Liver (tissue), 8 donors: ENCODE measurements at regions not wholly inside any gene's neighbourhood (a gene's known extent, or its start where the extent isn't known, plus 50 kb on each side); places are given as distances from the start of the nearest gene placed in this dataset.
A peak's percentile ranks its signal among the peaks of the same experiment; 100 is the strongest.

Experiments
- DNase-seq: peaks from one replicate; pipeline ENCODE4 v3.0.0-alpha.2; 2017; ENCODE audit warnings: low spot score
- H3K27ac ChIP-seq, 2 donors: one replicate each; pipeline ENCODE4 v1.7.0; 2013; ENCODE audit warnings: inconsistent platforms in 2 of 2, low read length in 2 of 2, control low read depth in 1 of 2, low read depth in 1 of 2, mild to moderate bottlenecking in 1 of 2
- H3K27me3 ChIP-seq, 4 donors: one replicate each; pipeline versions ENCODE4 v1.6.1 to v1.7.0; 2013; ENCODE audit warnings: low read length in 3 of 4, inconsistent platforms in 1 of 4, mild to moderate bottlenecking in 1 of 4, moderate library complexity in 1 of 4; ENCODE audit not compliant: control insufficient read depth in 4 of 4, insufficient read depth in 4 of 4
- H3K36me3 ChIP-seq, 4 donors: one replicate each; pipeline versions ENCODE4 v1.6.1 to v1.7.0; 2013; ENCODE audit warnings: low read length in 3 of 4, mild to moderate bottlenecking in 3 of 4, low read depth in 1 of 4, moderate library complexity in 1 of 4; ENCODE audit not compliant: control insufficient read depth in 4 of 4, insufficient read depth in 3 of 4
- H3K4me1 ChIP-seq, 4 donors: one replicate each; pipeline versions ENCODE4 v1.6.1 to v1.7.0; 2013; ENCODE audit warnings: low read length in 3 of 4, mild to moderate bottlenecking in 3 of 4, moderate library complexity in 1 of 4; ENCODE audit not compliant: control insufficient read depth in 4 of 4, insufficient read depth in 4 of 4
- H3K4me3 ChIP-seq, 3 donors: one replicate each; pipeline versions ENCODE4 v1.6.1 to v1.7.0; 2013; ENCODE audit warnings: low read length in 3 of 3, control low read depth in 1 of 3, low read depth in 1 of 3, mild to moderate bottlenecking in 1 of 3
- H3K9ac ChIP-seq, 2 donors: one replicate each; pipeline ENCODE4 v1.7.0; 2013; ENCODE audit warnings: low read length in 2 of 2, mild to moderate bottlenecking in 2 of 2, moderate library complexity in 2 of 2, control low read depth in 1 of 2, low read depth in 1 of 2
- H3K9me3 ChIP-seq, 4 donors: one replicate each; pipeline versions ENCODE4 v1.6.1 to v1.7.0; 2013; ENCODE audit warnings: low read length in 3 of 4; ENCODE audit not compliant: control insufficient read depth in 4 of 4
- ATF3 ChIP-seq: IDR thresholded peaks from 2 replicates; pipeline ENCODE4 v1.6.1; 2016; ENCODE audit warnings: antibody characterized with exemption
- EGR1 ChIP-seq, 2 donors: IDR thresholded peaks; 2 replicates each; pipeline ENCODE4 v1.6.1; 2016 to 2018; ENCODE audit warnings: antibody characterized with exemption in 2 of 2, low read depth in 2 of 2
- FOXA1 ChIP-seq: IDR thresholded peaks from 2 replicates; pipeline ENCODE4 v1.6.1; 2016; ENCODE audit warnings: antibody characterized with exemption
- FOXA2 ChIP-seq: IDR thresholded peaks from 2 replicates; pipeline ENCODE4 v1.6.1; 2016; ENCODE audit warnings: antibody characterized with exemption
- GABPA ChIP-seq, 2 donors: IDR thresholded peaks in 1 of 2; conservative IDR thresholded peaks in 1 of 2; 2 replicates each; pipeline ENCODE4 v1.6.1; 2016; ENCODE audit warnings: antibody characterized with exemption in 2 of 2, mild to moderate bottlenecking in 1 of 2, moderate library complexity in 1 of 2
- HNF4A ChIP-seq, 2 donors: conservative IDR thresholded peaks; 2 replicates each; pipeline ENCODE4 v1.6.1; 2016; ENCODE audit warnings: antibody characterized with exemption in 2 of 2, mild to moderate bottlenecking in 2 of 2
- HNF4G ChIP-seq: IDR thresholded peaks from 2 replicates; pipeline ENCODE4 v1.6.1; 2016; ENCODE audit warnings: antibody characterized with exemption
- JUND ChIP-seq, 2 donors: IDR thresholded peaks; 2 replicates each; pipeline ENCODE4 v1.6.1; 2016; ENCODE audit warnings: antibody characterized with exemption in 2 of 2
- MAX ChIP-seq: IDR thresholded peaks from 2 replicates; pipeline ENCODE4 v1.6.1; 2016; ENCODE audit warnings: antibody characterized with exemption
- NR2F2 ChIP-seq: IDR thresholded peaks from 2 replicates; pipeline ENCODE4 v1.6.1; 2016; ENCODE audit warnings: antibody characterized with exemption
- RAD21 ChIP-seq, 2 donors: IDR thresholded peaks; 2 replicates each; pipeline ENCODE4 v1.6.1; 2016; ENCODE audit warnings: antibody characterized with exemption in 2 of 2, mild to moderate bottlenecking in 2 of 2
- RXRA ChIP-seq, 2 donors: IDR thresholded peaks; 2 replicates each; pipeline ENCODE4 v1.6.1; 2017 to 2018; ENCODE audit warnings: antibody characterized with exemption in 2 of 2, mild to moderate bottlenecking in 1 of 2
- SP1 ChIP-seq: IDR thresholded peaks from 2 replicates; pipeline ENCODE4 v1.6.1; 2018; ENCODE audit warnings: antibody characterized with exemption, mild to moderate bottlenecking
- TAF1 ChIP-seq: conservative IDR thresholded peaks from 2 replicates; pipeline ENCODE4 v1.6.1; 2016; ENCODE audit warnings: antibody characterized with exemption, mild to moderate bottlenecking
- YY1 ChIP-seq: IDR thresholded peaks from 2 replicates; pipeline ENCODE4 v1.6.1; 2016; ENCODE audit warnings: antibody characterized with exemption, mild to moderate bottlenecking
- WGBS: extraction: QIAGEN DNeasy Blood & Tissue Kit; methylation state at CpG from one replicate; pipeline ENCODE4 v1.1.7; 2013; 5-methylcytosine and 5-hydroxymethylcytosine counted together
- TF ChIP-seq, protein P1 (sequence below): IDR thresholded peaks from 2 replicates; pipeline ENCODE4 v1.6.1; 2016; ENCODE audit warnings: antibody characterized with exemption, mild to moderate bottlenecking
- TF ChIP-seq, protein P2 (sequence below): IDR thresholded peaks from 2 replicates; pipeline ENCODE4 v1.6.1; 2016; ENCODE audit warnings: antibody characterized with exemption
- TF ChIP-seq, protein P3 (sequence below): fragments of 150-350 bp; IDR thresholded peaks from 2 replicates; pipeline ENCODE4 v1.5.1; 2017; ENCODE audit warnings: improper control_type of control experiment, low read depth, low read length; ENCODE audit not compliant: missing input control
- donor health status: healthy.
- donor health status: healthy.
- donor health status: healthy.
- donor health status: healthy.
- donor health status: healthy.

GRCh38 chr14:38870296-38870836, 232.7 kb downstream of the SEC23A start:
- Histone ChIP-seq H3K9ac (no peak overlapping the region), H3K4me3 (no peak overlapping the region), H3K27ac (no peak overlapping the region), H3K27me3 (no peaks in the 10 kb centered on the region), H3K9me3 (no peaks in the 10 kb centered on the region), H3K4me1 (peaks cover 1 to 21% (median 19%) of the 10 kb centered on the region in 4 donors), H3K36me3 (no peaks in the 10 kb centered on the region)
- TF ChIP-seq RAD21 (IDR thresholded peaks at IDR 0.05) (no peak), GABPA (IDR thresholded peaks at IDR 0.05 in 1 of 2, conservative IDR thresholded peaks at IDR 0.05 in 1 of 2) (no peak), EGR1 (IDR thresholded peaks at IDR 0.05; ENCODE audit: low read depth in 2 of 2) (no peak), JUND (IDR thresholded peaks at IDR 0.05) (no peak), SP1 (no peak), HNF4A (conservative IDR thresholded peaks at IDR 0.05) (no peak), MAX (no peak), ATF3 (no peak), TAF1 (no peak), NR2F2 (no peak), YY1 (no peak), HNF4G (no peak)
- no peak for DNase-seq
- WGBS, result 88% methylated on average over 3 of the region's 3 CpGs

GRCh38 chr14:38868399-38869290, 234.4 kb downstream of the SEC23A start:
- H3K27me3 ChIP-seq, result no peaks in the 10 kb centered on the region
- H3K9me3 ChIP-seq, result no peaks in the 10 kb centered on the region
- peak overlapping the region in 2 of 3 donors; percentile 47 to 62 for H3K4me3 ChIP-seq
- 24% methylated on average over 6 of the region's 6 CpGs for WGBS
- peak overlapping the region in 1 of 2 donors; percentile 26 for H3K9ac ChIP-seq
- H3K4me1 ChIP-seq, result peaks cover 1 to 21% (median 19%) of the 10 kb centered on the region in 4 donors
- TF ChIP-seq RXRA (IDR thresholded peaks at IDR 0.05) (no peak), GABPA (IDR thresholded peaks at IDR 0.05 in 1 of 2, conservative IDR thresholded peaks at IDR 0.05 in 1 of 2) (no peak), ATF3 (no peak), SP1 (peak; percentile 69), EGR1 (IDR thresholded peaks at IDR 0.05; ENCODE audit: low read depth in 2 of 2) (no peak), FOXA1 (no peak), YY1 (peak; percentile 66), JUND (IDR thresholded peaks at IDR 0.05) (no peak), FOXA2 (peak; percentile 33), RAD21 (IDR thresholded peaks at IDR 0.05) (peak in 1 of 2 donors; percentile 36), NR2F2 (no peak), HNF4G (no peak), HNF4A (conservative IDR thresholded peaks at IDR 0.05) (peak in 1 of 2 donors; percentile 32), TAF1 (peak; percentile 48), MAX (no peak)
- TF ChIP-seq, protein P1, sequence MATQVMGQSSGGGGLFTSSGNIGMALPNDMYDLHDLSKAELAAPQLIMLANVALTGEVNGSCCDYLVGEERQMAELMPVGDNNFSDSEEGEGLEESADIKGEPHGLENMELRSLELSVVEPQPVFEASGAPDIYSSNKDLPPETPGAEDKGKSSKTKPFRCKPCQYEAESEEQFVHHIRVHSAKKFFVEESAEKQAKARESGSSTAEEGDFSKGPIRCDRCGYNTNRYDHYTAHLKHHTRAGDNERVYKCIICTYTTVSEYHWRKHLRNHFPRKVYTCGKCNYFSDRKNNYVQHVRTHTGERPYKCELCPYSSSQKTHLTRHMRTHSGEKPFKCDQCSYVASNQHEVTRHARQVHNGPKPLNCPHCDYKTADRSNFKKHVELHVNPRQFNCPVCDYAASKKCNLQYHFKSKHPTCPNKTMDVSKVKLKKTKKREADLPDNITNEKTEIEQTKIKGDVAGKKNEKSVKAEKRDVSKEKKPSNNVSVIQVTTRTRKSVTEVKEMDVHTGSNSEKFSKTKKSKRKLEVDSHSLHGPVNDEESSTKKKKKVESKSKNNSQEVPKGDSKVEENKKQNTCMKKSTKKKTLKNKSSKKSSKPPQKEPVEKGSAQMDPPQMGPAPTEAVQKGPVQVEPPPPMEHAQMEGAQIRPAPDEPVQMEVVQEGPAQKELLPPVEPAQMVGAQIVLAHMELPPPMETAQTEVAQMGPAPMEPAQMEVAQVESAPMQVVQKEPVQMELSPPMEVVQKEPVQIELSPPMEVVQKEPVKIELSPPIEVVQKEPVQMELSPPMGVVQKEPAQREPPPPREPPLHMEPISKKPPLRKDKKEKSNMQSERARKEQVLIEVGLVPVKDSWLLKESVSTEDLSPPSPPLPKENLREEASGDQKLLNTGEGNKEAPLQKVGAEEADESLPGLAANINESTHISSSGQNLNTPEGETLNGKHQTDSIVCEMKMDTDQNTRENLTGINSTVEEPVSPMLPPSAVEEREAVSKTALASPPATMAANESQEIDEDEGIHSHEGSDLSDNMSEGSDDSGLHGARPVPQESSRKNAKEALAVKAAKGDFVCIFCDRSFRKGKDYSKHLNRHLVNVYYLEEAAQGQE, result no peak
- TF ChIP-seq, protein P2, sequence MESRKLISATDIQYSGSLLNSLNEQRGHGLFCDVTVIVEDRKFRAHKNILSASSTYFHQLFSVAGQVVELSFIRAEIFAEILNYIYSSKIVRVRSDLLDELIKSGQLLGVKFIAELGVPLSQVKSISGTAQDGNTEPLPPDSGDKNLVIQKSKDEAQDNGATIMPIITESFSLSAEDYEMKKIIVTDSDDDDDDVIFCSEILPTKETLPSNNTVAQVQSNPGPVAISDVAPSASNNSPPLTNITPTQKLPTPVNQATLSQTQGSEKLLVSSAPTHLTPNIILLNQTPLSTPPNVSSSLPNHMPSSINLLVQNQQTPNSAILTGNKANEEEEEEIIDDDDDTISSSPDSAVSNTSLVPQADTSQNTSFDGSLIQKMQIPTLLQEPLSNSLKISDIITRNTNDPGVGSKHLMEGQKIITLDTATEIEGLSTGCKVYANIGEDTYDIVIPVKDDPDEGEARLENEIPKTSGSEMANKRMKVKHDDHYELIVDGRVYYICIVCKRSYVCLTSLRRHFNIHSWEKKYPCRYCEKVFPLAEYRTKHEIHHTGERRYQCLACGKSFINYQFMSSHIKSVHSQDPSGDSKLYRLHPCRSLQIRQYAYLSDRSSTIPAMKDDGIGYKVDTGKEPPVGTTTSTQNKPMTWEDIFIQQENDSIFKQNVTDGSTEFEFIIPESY, result no peak
- TF ChIP-seq, protein P3, sequence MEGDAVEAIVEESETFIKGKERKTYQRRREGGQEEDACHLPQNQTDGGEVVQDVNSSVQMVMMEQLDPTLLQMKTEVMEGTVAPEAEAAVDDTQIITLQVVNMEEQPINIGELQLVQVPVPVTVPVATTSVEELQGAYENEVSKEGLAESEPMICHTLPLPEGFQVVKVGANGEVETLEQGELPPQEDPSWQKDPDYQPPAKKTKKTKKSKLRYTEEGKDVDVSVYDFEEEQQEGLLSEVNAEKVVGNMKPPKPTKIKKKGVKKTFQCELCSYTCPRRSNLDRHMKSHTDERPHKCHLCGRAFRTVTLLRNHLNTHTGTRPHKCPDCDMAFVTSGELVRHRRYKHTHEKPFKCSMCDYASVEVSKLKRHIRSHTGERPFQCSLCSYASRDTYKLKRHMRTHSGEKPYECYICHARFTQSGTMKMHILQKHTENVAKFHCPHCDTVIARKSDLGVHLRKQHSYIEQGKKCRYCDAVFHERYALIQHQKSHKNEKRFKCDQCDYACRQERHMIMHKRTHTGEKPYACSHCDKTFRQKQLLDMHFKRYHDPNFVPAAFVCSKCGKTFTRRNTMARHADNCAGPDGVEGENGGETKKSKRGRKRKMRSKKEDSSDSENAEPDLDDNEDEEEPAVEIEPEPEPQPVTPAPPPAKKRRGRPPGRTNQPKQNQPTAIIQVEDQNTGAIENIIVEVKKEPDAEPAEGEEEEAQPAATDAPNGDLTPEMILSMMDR, result no peak
- DNase-seq, result no peak
- no peaks in the 10 kb centered on the region for H3K36me3 ChIP-seq
- H3K27ac ChIP-seq, result no peak overlapping the region
